ENCODE measurements at regions not wholly inside any gene's neighbourhood (a gene's known extent, or its start where the extent isn't known, plus 50 kb on each side); places are given as distances from the start of the nearest gene placed in this dataset.
"Not testable (repeated sequence)": the region's sequence is repeated elsewhere in the genome, so short reads cannot be mapped to it uniquely, and the experiment has no call there.

- not testable (repeated sequence) for H3K4me2 ChIP-seq (ENCODE audit: low read length); H3K9me3 ChIP-seq (ENCODE audit: control insufficient read depth, insufficient read depth, low read length); H3K9me2 ChIP-seq (replicated peaks; ENCODE audit: control insufficient read depth, low read length); H3K27ac ChIP-seq (ENCODE audit: low read depth, low read length); H3K36me3 ChIP-seq (ENCODE audit: control insufficient read depth, low read length); H3K79me2 ChIP-seq (ENCODE audit: control insufficient read depth, low read length); H3F3A ChIP-seq (ENCODE audit: control insufficient read depth, insufficient read depth); H3K27me3 ChIP-seq (ENCODE audit: control insufficient read depth, low read length); H3K4me3 ChIP-seq (ENCODE audit: low read length); H3K4me1 ChIP-seq (ENCODE audit: control insufficient read depth, low read length); H4K20me1 ChIP-seq (ENCODE audit: control insufficient read depth, insufficient read depth, low read depth, low read length)
These were observed 86.8 kb upstream of the ADORA2B start for GRCh38 chr17:15858082-15858481.

- H3K4me2 ChIP-seq (ENCODE audit: low read length); H3K4me1 ChIP-seq (ENCODE audit: control insufficient read depth, low read length); H3K9me2 ChIP-seq (replicated peaks; ENCODE audit: control insufficient read depth, low read length); H3K27me3 ChIP-seq (ENCODE audit: control insufficient read depth, low read length); H3K79me2 ChIP-seq (ENCODE audit: control insufficient read depth, low read length); H3F3A ChIP-seq (ENCODE audit: control insufficient read depth, insufficient read depth); H3K9me3 ChIP-seq (ENCODE audit: control insufficient read depth, insufficient read depth, low read length); H4K20me1 ChIP-seq (ENCODE audit: control insufficient read depth, insufficient read depth, low read depth, low read length); H3K27ac ChIP-seq (ENCODE audit: low read depth, low read length); H3K4me3 ChIP-seq (ENCODE audit: low read length); H3K36me3 ChIP-seq (ENCODE audit: control insufficient read depth, low read length): not testable (repeated sequence)
These were observed 84.2 kb upstream of the ADORA2B start for GRCh38 chr17:15860774-15861173.

- not testable (repeated sequence) for H3K79me2 ChIP-seq (ENCODE audit: control insufficient read depth, low read length); H3K9me2 ChIP-seq (replicated peaks; ENCODE audit: control insufficient read depth, low read length); H3K36me3 ChIP-seq (ENCODE audit: control insufficient read depth, low read length); H3K4me1 ChIP-seq (ENCODE audit: control insufficient read depth, low read length); H3K4me3 ChIP-seq (ENCODE audit: low read length); H4K20me1 ChIP-seq (ENCODE audit: control insufficient read depth, insufficient read depth, low read depth, low read length); H3K27ac ChIP-seq (ENCODE audit: low read depth, low read length); H3K9me3 ChIP-seq (ENCODE audit: control insufficient read depth, insufficient read depth, low read length); H3K4me2 ChIP-seq (ENCODE audit: low read length); H3K27me3 ChIP-seq (ENCODE audit: control insufficient read depth, low read length); H3F3A ChIP-seq (ENCODE audit: control insufficient read depth, insufficient read depth)
These were observed 80.9 kb upstream of the ADORA2B start for GRCh38 chr17:15864061-15864460.

- not testable (repeated sequence) for H3K4me1 ChIP-seq (ENCODE audit: control insufficient read depth, low read length); H3K9me3 ChIP-seq (ENCODE audit: control insufficient read depth, insufficient read depth, low read length); H3K36me3 ChIP-seq (ENCODE audit: control insufficient read depth, low read length); H3K4me2 ChIP-seq (ENCODE audit: low read length); H3K27ac ChIP-seq (ENCODE audit: low read depth, low read length); H3K79me2 ChIP-seq (ENCODE audit: control insufficient read depth, low read length); H4K20me1 ChIP-seq (ENCODE audit: control insufficient read depth, insufficient read depth, low read depth, low read length); H3F3A ChIP-seq (ENCODE audit: control insufficient read depth, insufficient read depth); H3K9me2 ChIP-seq (replicated peaks; ENCODE audit: control insufficient read depth, low read length); H3K4me3 ChIP-seq (ENCODE audit: low read length); H3K27me3 ChIP-seq (ENCODE audit: control insufficient read depth, low read length)
These were observed 80.5 kb upstream of the ADORA2B start for GRCh38 chr17:15864472-15864871.

GRCh38 chr17:15866015-15866414 is 78.9 kb upstream of the ADORA2B start:
- not testable (repeated sequence) for H3K9me3 ChIP-seq (ENCODE audit: control insufficient read depth, insufficient read depth, low read length); H3K4me1 ChIP-seq (ENCODE audit: control insufficient read depth, low read length)

GRCh38 chr17:15867331-15867730 is 77.6 kb upstream of the ADORA2B start:
- H3K27ac ChIP-seq (ENCODE audit: low read depth, low read length); H3K9me2 ChIP-seq (replicated peaks; ENCODE audit: control insufficient read depth, low read length); H3K4me2 ChIP-seq (ENCODE audit: low read length); H4K20me1 ChIP-seq (ENCODE audit: control insufficient read depth, insufficient read depth, low read depth, low read length); H3K36me3 ChIP-seq (ENCODE audit: control insufficient read depth, low read length); H3K4me1 ChIP-seq (ENCODE audit: control insufficient read depth, low read length); H3K4me3 ChIP-seq (ENCODE audit: low read length); H3F3A ChIP-seq (ENCODE audit: control insufficient read depth, insufficient read depth); H3K9me3 ChIP-seq (ENCODE audit: control insufficient read depth, insufficient read depth, low read length); H3K79me2 ChIP-seq (ENCODE audit: control insufficient read depth, low read length); H3K27me3 ChIP-seq (ENCODE audit: control insufficient read depth, low read length): not testable (repeated sequence)

More at GRCh38 chr17:15866015-15866414, 78.9 kb upstream of the ADORA2B start:
- H3K4me3 ChIP-seq (ENCODE audit: low read length); H3K9me2 ChIP-seq (replicated peaks; ENCODE audit: control insufficient read depth, low read length); H3K79me2 ChIP-seq (ENCODE audit: control insufficient read depth, low read length); H3K4me2 ChIP-seq (ENCODE audit: low read length); H3K27me3 ChIP-seq (ENCODE audit: control insufficient read depth, low read length); H3K36me3 ChIP-seq (ENCODE audit: control insufficient read depth, low read length); H3K27ac ChIP-seq (ENCODE audit: low read depth, low read length); H3F3A ChIP-seq (ENCODE audit: control insufficient read depth, insufficient read depth); H4K20me1 ChIP-seq (ENCODE audit: control insufficient read depth, insufficient read depth, low read depth, low read length): not testable (repeated sequence)

- not testable (repeated sequence) for H3K4me2 ChIP-seq (ENCODE audit: low read length); H3K36me3 ChIP-seq (ENCODE audit: control insufficient read depth, low read length); H3K4me1 ChIP-seq (ENCODE audit: control insufficient read depth, low read length); H3F3A ChIP-seq (ENCODE audit: control insufficient read depth, insufficient read depth); H3K27me3 ChIP-seq (ENCODE audit: control insufficient read depth, low read length); H3K27ac ChIP-seq (ENCODE audit: low read depth, low read length); H4K20me1 ChIP-seq (ENCODE audit: control insufficient read depth, insufficient read depth, low read depth, low read length); H3K79me2 ChIP-seq (ENCODE audit: control insufficient read depth, low read length); H3K4me3 ChIP-seq (ENCODE audit: low read length); H3K9me3 ChIP-seq (ENCODE audit: control insufficient read depth, insufficient read depth, low read length); H3K9me2 ChIP-seq (replicated peaks; ENCODE audit: control insufficient read depth, low read length)
These were observed 75.1 kb upstream of the ADORA2B start for GRCh38 chr17:15869868-15870267.

- not testable (repeated sequence) for H3F3A ChIP-seq (ENCODE audit: control insufficient read depth, insufficient read depth); H3K27me3 ChIP-seq (ENCODE audit: control insufficient read depth, low read length); H3K4me1 ChIP-seq (ENCODE audit: control insufficient read depth, low read length); H4K20me1 ChIP-seq (ENCODE audit: control insufficient read depth, insufficient read depth, low read depth, low read length); H3K27ac ChIP-seq (ENCODE audit: low read depth, low read length); H3K9me2 ChIP-seq (replicated peaks; ENCODE audit: control insufficient read depth, low read length); H3K9me3 ChIP-seq (ENCODE audit: control insufficient read depth, insufficient read depth, low read length); H3K4me3 ChIP-seq (ENCODE audit: low read length); H3K36me3 ChIP-seq (ENCODE audit: control insufficient read depth, low read length); H3K4me2 ChIP-seq (ENCODE audit: low read length); H3K79me2 ChIP-seq (ENCODE audit: control insufficient read depth, low read length)
These were observed 72.3 kb upstream of the ADORA2B start for GRCh38 chr17:15872677-15873076.
